Left ventricle myocardium inferior (tissue), 1 donor: ENCODE measurements at regions not wholly inside any gene's neighbourhood (a gene's known extent, or its start where the extent isn't known, plus 50 kb on each side); places are given as distances from the start of the nearest gene placed in this dataset.
"Not testable (repeated sequence)": the region's sequence is repeated elsewhere in the genome, so short reads cannot be mapped to it uniquely, and the experiment has no call there.

Experiments used
- DNase-seq: peaks from one replicate; pipeline ENCODE4 v3.0.0-alpha.2; 2020
- H3K27ac ChIP-seq: fragments of 200-600 bp; replicated peaks from 2 replicates; pipeline ENCODE4 v1.8.0; 2021
- H3K27me3 ChIP-seq: fragments of 200-600 bp; 2 replicates; pipeline ENCODE4 v1.8.0; 2021; ENCODE audit warnings: low read depth
- H3K36me3 ChIP-seq: fragments of 200-600 bp; 2 replicates; pipeline ENCODE4 v1.8.0; 2021
- H3K4me1 ChIP-seq: fragments of 200-600 bp; 2 replicates; pipeline ENCODE4 v1.8.0; 2021
- H3K4me3 ChIP-seq: fragments of 200-600 bp; 2 replicates; pipeline ENCODE4 v1.8.0; 2021; ENCODE audit warnings: mild to moderate bottlenecking, moderate library complexity
- H3K9me3 ChIP-seq: fragments of 200-600 bp; replicated peaks from 2 replicates; pipeline ENCODE4 v1.8.0; 2021
- intact Hi-C: fragments of 100-400 bp; cut with micrococcal nuclease; formaldehyde crosslinking; loops from one replicate; pipeline ENCODE4 v1.11.0; 2022
- TF ChIP-seq, protein P1 (sequence below): fragments of 200-600 bp; IDR thresholded peaks from 2 replicates; pipeline ENCODE4 v1.8.0; 2021; ENCODE audit warnings: antibody characterized with exemption, mild to moderate bottlenecking, borderline replicate concordance
- donor health status: DM: no; HTN: yes; CAD: no; lungs with severe emphysema.

DNA sequence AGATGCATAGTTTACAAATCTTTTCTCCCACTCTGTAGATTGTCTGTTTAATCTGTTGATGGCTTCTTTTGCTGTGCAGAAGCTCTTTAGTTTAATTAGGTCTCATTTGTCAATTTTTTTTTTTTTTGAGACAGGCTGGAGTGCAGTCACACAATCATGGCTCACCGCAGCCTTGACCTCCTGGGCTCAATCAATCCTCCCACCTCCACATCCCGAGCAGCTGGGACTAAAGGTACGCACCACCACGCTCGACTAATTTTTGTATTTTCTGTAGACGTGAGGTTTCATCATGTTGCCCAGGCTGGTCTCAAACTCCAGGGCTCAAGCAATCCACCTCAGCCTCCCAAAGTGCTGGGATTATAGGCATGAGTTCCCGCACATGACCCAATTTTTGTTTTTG lies 1655.8 kb downstream of the REEP3 start:
- H3K36me3 ChIP-seq, result no peaks in the 10 kb centered on the region
- no peak for DNase-seq
- TF ChIP-seq, protein P1, sequence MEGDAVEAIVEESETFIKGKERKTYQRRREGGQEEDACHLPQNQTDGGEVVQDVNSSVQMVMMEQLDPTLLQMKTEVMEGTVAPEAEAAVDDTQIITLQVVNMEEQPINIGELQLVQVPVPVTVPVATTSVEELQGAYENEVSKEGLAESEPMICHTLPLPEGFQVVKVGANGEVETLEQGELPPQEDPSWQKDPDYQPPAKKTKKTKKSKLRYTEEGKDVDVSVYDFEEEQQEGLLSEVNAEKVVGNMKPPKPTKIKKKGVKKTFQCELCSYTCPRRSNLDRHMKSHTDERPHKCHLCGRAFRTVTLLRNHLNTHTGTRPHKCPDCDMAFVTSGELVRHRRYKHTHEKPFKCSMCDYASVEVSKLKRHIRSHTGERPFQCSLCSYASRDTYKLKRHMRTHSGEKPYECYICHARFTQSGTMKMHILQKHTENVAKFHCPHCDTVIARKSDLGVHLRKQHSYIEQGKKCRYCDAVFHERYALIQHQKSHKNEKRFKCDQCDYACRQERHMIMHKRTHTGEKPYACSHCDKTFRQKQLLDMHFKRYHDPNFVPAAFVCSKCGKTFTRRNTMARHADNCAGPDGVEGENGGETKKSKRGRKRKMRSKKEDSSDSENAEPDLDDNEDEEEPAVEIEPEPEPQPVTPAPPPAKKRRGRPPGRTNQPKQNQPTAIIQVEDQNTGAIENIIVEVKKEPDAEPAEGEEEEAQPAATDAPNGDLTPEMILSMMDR, result no peak
- H3K27ac ChIP-seq, result no peak overlapping the region
- H3K4me3 ChIP-seq, result no peak overlapping the region
- peaks cover 31% of the 10 kb centered on the region for H3K9me3 ChIP-seq
- no peaks in the 10 kb centered on the region for H3K27me3 ChIP-seq
- intact Hi-C loops, result no loop called here
- H3K4me1 ChIP-seq, result no peaks in the 10 kb centered on the region

DNA sequence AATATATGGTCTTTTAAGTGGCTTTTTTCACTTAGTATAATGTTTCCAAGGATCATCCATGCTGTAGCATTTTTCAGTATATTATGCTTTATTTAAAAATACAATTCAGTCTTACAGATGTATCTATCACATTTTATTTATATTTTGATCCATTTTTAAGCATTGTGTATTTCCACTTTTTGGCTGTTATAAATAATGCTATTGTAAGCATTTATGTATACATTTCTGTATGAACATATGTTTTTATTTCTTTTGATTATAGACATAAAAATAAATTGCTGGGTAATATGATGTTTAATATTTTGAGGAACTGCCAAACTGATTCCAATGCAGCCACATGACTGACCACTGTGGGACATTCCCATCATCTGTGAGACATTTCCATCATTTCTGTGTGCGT lies 1662.0 kb downstream of the REEP3 start:
- no peak overlapping the region for H3K4me3 ChIP-seq
- H3K4me1 ChIP-seq, result no peaks in the 10 kb centered on the region
- intact Hi-C loops, result no loop called here
- H3K9me3 ChIP-seq, result peaks cover 35% of the 10 kb centered on the region
- TF ChIP-seq, protein P1, result no peak
- H3K27me3 ChIP-seq, result no peaks in the 10 kb centered on the region
- DNase-seq, result no peak
- H3K36me3 ChIP-seq, result no peaks in the 10 kb centered on the region
- H3K27ac ChIP-seq, result no peak overlapping the region

DNA sequence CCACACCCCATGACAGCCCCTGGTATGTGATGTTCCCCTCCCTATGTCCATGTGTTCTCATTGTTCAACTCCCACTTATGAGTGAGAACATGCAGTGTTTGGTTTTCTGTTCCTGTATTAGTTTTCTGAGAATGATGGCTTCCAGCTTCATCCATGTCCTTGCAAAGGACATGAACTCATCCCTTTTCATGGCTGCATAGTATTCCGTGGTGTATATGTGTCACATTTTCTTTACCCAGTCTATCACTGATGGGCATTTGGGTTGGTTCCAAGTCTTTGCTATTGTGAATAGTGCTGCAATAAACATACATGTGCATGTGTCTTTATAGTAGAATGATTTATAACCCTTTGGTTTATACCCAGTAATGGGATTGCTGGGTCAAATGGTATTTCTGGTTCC lies 1665.5 kb downstream of the REEP3 start:
- H3K27me3 ChIP-seq, intact Hi-C loops, H3K36me3 ChIP-seq, DNase-seq, H3K9me3 ChIP-seq, H3K4me3 ChIP-seq, H3K27ac ChIP-seq, H3K4me1 ChIP-seq: not testable (repeated sequence)

DNA sequence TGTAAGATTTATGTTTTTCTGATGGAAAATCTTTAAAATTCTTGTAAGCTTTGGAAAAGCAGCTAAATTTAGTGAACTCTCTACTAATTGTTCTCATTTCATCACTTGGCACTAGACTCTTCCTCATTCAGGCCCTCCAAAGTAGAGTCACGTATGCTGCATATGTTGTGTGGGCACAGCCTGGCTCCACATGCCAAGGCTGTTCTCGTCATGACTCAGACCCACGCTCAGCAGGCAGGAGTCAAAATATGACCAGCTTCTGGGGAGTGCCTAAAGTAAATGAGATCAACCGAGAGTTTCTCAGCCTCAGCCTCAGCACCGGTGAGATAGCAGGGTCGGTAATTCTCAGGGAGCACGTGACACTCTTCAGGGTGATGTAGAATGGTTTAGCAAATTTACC lies 1672.9 kb downstream of the REEP3 start:
- TF ChIP-seq, protein P1, result no peak
- DNase-seq, result no peak
- Histone ChIP-seq H3K27me3 (no peaks in the 10 kb centered on the region), H3K27ac (no peak overlapping the region), H3K36me3 (no peaks in the 10 kb centered on the region), H3K9me3 (no peaks in the 10 kb centered on the region), H3K4me1 (no peaks in the 10 kb centered on the region), H3K4me3 (no peak overlapping the region)
- intact Hi-C loops, result no loop called here

DNA sequence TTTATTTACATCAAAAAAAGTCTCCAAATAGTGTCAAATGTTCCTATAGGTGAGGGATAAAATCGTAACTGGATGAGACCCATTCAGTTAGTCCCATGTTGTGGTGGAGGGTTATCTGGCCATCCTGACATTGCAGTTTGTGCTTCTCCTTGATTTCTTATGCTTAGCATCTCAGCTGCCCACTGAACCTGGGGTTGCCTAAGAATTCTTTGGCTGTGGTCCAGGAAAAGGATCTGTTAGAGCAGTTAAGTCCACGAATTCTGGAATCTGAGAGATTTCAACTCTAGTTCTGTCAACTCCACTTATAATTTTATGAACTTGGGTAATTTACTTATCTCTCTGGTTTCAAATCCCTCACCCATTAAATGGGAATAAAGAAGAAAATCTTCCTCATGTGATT lies 1673.4 kb downstream of the REEP3 start:
- Histone ChIP-seq H3K27ac (no peak overlapping the region), H3K36me3 (no peaks in the 10 kb centered on the region), H3K27me3 (no peaks in the 10 kb centered on the region), H3K4me3 (no peak overlapping the region), H3K9me3 (no peaks in the 10 kb centered on the region), H3K4me1 (no peaks in the 10 kb centered on the region)
- DNase-seq, result no peak
- TF ChIP-seq, protein P1, result no peak
- intact Hi-C loops, result no loop called here

DNA sequence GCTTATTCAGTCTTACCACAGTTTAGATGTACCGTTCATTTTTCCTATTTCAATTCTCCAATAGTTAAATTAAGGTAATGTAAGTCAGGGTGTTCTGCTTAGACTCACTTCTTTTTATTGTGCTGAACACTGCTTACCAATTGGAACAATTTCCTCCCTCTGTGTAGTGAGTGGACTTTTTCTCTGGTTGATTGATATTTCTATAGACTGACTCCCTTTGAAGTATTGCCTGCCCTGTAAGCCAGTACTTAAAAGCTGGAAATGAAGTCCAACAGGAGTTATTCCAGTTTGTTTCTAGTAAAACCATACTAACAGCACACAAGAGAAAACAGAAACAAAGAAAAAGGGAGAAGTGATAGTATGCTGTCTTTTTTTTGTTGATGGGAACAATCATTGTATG lies 1674.9 kb downstream of the REEP3 start:
- Histone ChIP-seq H3K36me3 (no peaks in the 10 kb centered on the region), H3K4me1 (no peaks in the 10 kb centered on the region), H3K9me3 (no peaks in the 10 kb centered on the region), H3K27ac (no peak overlapping the region), H3K4me3 (no peak overlapping the region), H3K27me3 (no peaks in the 10 kb centered on the region)
- DNase-seq, result no peak
- TF ChIP-seq, protein P1, result no peak
- intact Hi-C loops, result no loop called here
